Ascending aorta (tissue), 2 donors: ENCODE measurements at regions not wholly inside any gene's neighbourhood (a gene's known extent, or its start where the extent isn't known, plus 50 kb on each side); places are given as distances from the start of the nearest gene placed in this dataset.

Source experiments
- DNase-seq, 2 donors: peaks; one replicate each; pipeline ENCODE4 v3.0.0-alpha.2; 2019; ENCODE audit warnings: low spot score in 2 of 2
- H3K27ac ChIP-seq, 2 donors: fragments of 200-600 bp; sonication (generic); one replicate each; pipeline ENCODE4 v1.5.1; 2016 to 2017; ENCODE audit warnings: mild to moderate bottlenecking in 1 of 2
- H3K27me3 ChIP-seq: fragments of 200-600 bp; sonication (generic); one replicate; pipeline ENCODE4 v1.5.1; 2017
- H3K36me3 ChIP-seq, 2 donors: fragments of 200-600 bp; sonication (generic); one replicate each; pipeline ENCODE4 v1.5.1; 2016
- H3K4me1 ChIP-seq, 2 donors: fragments of 200-600 bp; sonication (generic); one replicate each; pipeline ENCODE4 v1.5.1; 2016 to 2017; ENCODE audit warnings: mild to moderate bottlenecking in 1 of 2
- H3K4me3 ChIP-seq, 2 donors: fragments of 200-600 bp; sonication (generic); one replicate each; pipeline ENCODE4 v1.5.1; 2016 to 2017; ENCODE audit warnings: mild to moderate bottlenecking in 1 of 2
- H3K9me3 ChIP-seq, 2 donors: fragments of 200-600 bp; sonication (generic); one replicate each; pipeline ENCODE4 v1.5.1; 2016
- CTCF ChIP-seq, 3 experiments: fragments of 200-600 bp in 2 of 3; fragments of 450-650 bp in 1 of 3; sonication (generic) in 2 of 3; IDR thresholded peaks; one replicate each; pipeline ENCODE4 v1.5.1; 2016 to 2019; ENCODE audit warnings: antibody characterized with exemption in 3 of 3, mild to moderate bottlenecking in 1 of 3, moderate library complexity in 1 of 3
- intact Hi-C: fragments of 100-400 bp; cut with DNase I; formaldehyde crosslinking; loops from one replicate; pipeline ENCODE4 v1.15.1; 2023

GRCh38 chr16:48441863-48442279, 56.7 kb upstream of the SIAH1 start:
- peaks cover 0 to 7% of the 10 kb centered on the region in 2 donors for H3K4me1 ChIP-seq
- H3K27me3 ChIP-seq: no peaks in the 10 kb centered on the region
- intact Hi-C loops: no loop called here
- no peak overlapping the region for H3K27ac ChIP-seq
- TF ChIP-seq CTCF (IDR thresholded peaks at IDR 0.05): no peak
- no peaks in the 10 kb centered on the region for H3K36me3 ChIP-seq
- DNase-seq: no peak
- H3K9me3 ChIP-seq: no peaks in the 10 kb centered on the region
- no peak overlapping the region for H3K4me3 ChIP-seq

- no peak for TF ChIP-seq CTCF (IDR thresholded peaks at IDR 0.05)
- Histone ChIP-seq H3K9me3 (no peaks in the 10 kb centered on the region), H3K27me3 (no peaks in the 10 kb centered on the region), H3K36me3 (no peaks in the 10 kb centered on the region), H3K4me3 (no peak overlapping the region), H3K27ac (no peak overlapping the region), H3K4me1 (peaks cover 0 to 7% of the 10 kb centered on the region in 2 donors)
- DNase-seq: no peak
- intact Hi-C loops: no loop called here
Measured at GRCh38 chr16:48441106-48441505, 55.9 kb upstream of the SIAH1 start.

- no peak overlapping the region for H3K4me3 ChIP-seq
- no peaks in the 10 kb centered on the region for H3K4me1 ChIP-seq
- no peak overlapping the region for H3K27ac ChIP-seq
- no peak for TF ChIP-seq CTCF (IDR thresholded peaks at IDR 0.05)
- H3K27me3 ChIP-seq: no peaks in the 10 kb centered on the region
- no peaks in the 10 kb centered on the region for H3K36me3 ChIP-seq
- no peaks in the 10 kb centered on the region for H3K9me3 ChIP-seq
- intact Hi-C loops: no loop called here
- DNase-seq: no peak
Measured at GRCh38 chr16:48438414-48438813, 53.2 kb upstream of the SIAH1 start.

GRCh38 chr16:48435906-48436305, 50.7 kb upstream of the SIAH1 start:
- intact Hi-C loops: no loop called here
- no peak overlapping the region for H3K27ac ChIP-seq
- no peaks in the 10 kb centered on the region for H3K9me3 ChIP-seq
- DNase-seq: no peak
- no peaks in the 10 kb centered on the region for H3K4me1 ChIP-seq
- H3K27me3 ChIP-seq: no peaks in the 10 kb centered on the region
- no peak overlapping the region for H3K4me3 ChIP-seq
- H3K36me3 ChIP-seq: no peaks in the 10 kb centered on the region
- no peak for TF ChIP-seq CTCF (IDR thresholded peaks at IDR 0.05)

- Histone ChIP-seq H3K27ac (no peak overlapping the region), H3K27me3 (no peaks in the 10 kb centered on the region), H3K4me3 (no peak overlapping the region), H3K9me3 (no peaks in the 10 kb centered on the region), H3K4me1 (no peaks in the 10 kb centered on the region), H3K36me3 (no peaks in the 10 kb centered on the region)
- intact Hi-C loops: no loop called here
- no peak for DNase-seq
- no peak for TF ChIP-seq CTCF (IDR thresholded peaks at IDR 0.05)
Measured at GRCh38 chr16:48435318-48435680, 50.1 kb upstream of the SIAH1 start.
